ENCODE measurements at regions not wholly inside any gene's neighbourhood (a gene's known extent, or its start where the extent isn't known, plus 50 kb on each side); places are given as distances from the start of the nearest gene placed in this dataset.

GRCh38 chr15:55126111-55126510 is 70.6 kb downstream of the RSL24D1 start:
- no peak for TF ChIP-seq CTCF (IDR thresholded peaks at IDR 0.05; ENCODE audit: insufficient read depth, low read depth, low read length)
- H3K4me3 ChIP-seq (ENCODE audit: low read depth, low read length) = no peak overlapping the region

GRCh38 chr15:55124616-55125015 is 72.1 kb downstream of the RSL24D1 start:
- no peak overlapping the region for H3K4me3 ChIP-seq (ENCODE audit: low read depth, low read length)
- DNase-seq (ENCODE audit: low read depth) = no peak
- TF ChIP-seq CTCF (IDR thresholded peaks at IDR 0.05; ENCODE audit: insufficient read depth, low read depth, low read length) = no peak

More at GRCh38 chr15:55126111-55126510, 70.6 kb downstream of the RSL24D1 start:
- no peak for DNase-seq (ENCODE audit: low read depth)

- no peak overlapping the region for H3K4me3 ChIP-seq (ENCODE audit: low read depth, low read length)
- DNase-seq (ENCODE audit: low read depth) = no peak
- no peak for TF ChIP-seq CTCF (IDR thresholded peaks at IDR 0.05; ENCODE audit: insufficient read depth, low read depth, low read length)
Observed at GRCh38 chr15:55118344-55118870, 78.3 kb downstream of the RSL24D1 start.

GRCh38 chr15:55116636-55117035 is 80.1 kb downstream of the RSL24D1 start:
- no peak for TF ChIP-seq CTCF (IDR thresholded peaks at IDR 0.05; ENCODE audit: insufficient read depth, low read depth, low read length)
- DNase-seq (ENCODE audit: low read depth) = no peak
- H3K4me3 ChIP-seq (ENCODE audit: low read depth, low read length) = no peak overlapping the region

- H3K4me3 ChIP-seq (ENCODE audit: low read depth, low read length) = no peak overlapping the region
- DNase-seq (ENCODE audit: low read depth) = no peak
- TF ChIP-seq CTCF (IDR thresholded peaks at IDR 0.05; ENCODE audit: insufficient read depth, low read depth, low read length) = no peak
Observed at GRCh38 chr15:55113736-55114135, 83.0 kb downstream of the RSL24D1 start.

GRCh38 chr15:55112706-55113105 is 84.0 kb downstream of the RSL24D1 start:
- DNase-seq (ENCODE audit: low read depth) = no peak
- TF ChIP-seq CTCF (IDR thresholded peaks at IDR 0.05; ENCODE audit: insufficient read depth, low read depth, low read length) = no peak
- H3K4me3 ChIP-seq (ENCODE audit: low read depth, low read length) = no peak overlapping the region

GRCh38 chr15:55110446-55110845 is 86.3 kb downstream of the RSL24D1 start:
- no peak overlapping the region for H3K4me3 ChIP-seq (ENCODE audit: low read depth, low read length)
- no peak for TF ChIP-seq CTCF (IDR thresholded peaks at IDR 0.05; ENCODE audit: insufficient read depth, low read depth, low read length)
- DNase-seq (ENCODE audit: low read depth) = no peak

Measured in fibroblast of villous mesenchyme (primary cell).